Coronary artery (tissue), 2 donors: ENCODE measurements at regions not wholly inside any gene's neighbourhood (a gene's known extent, or its start where the extent isn't known, plus 50 kb on each side); places are given as distances from the start of the nearest gene placed in this dataset.

Experiments
- DNase-seq: peaks from one replicate; pipeline ENCODE4 v3.0.0-alpha.2; 2017; ENCODE audit warnings: low spot score
- H3K27ac ChIP-seq, 2 donors: fragments of 200-600 bp; sonication (generic); one replicate each; pipeline ENCODE4 v1.5.1; 2016 to 2019
- H3K4me3 ChIP-seq: fragments of 200-600 bp; sonication (generic); 2 replicates; pipeline ENCODE4 v1.5.1; 2016; ENCODE audit warnings: mild to moderate bottlenecking, moderate library complexity
- CTCF ChIP-seq: fragments of 200-600 bp; sonication (generic); IDR thresholded peaks from one replicate; pipeline ENCODE4 v1.5.1; 2019; ENCODE audit warnings: antibody characterized with exemption

- Histone ChIP-seq H3K27ac (no peak overlapping the region), H3K4me3 (no peak overlapping the region)
- no peak for TF ChIP-seq CTCF
- no peak for DNase-seq
Measured at GRCh38 chr10:105834261-105835059, 1193.4 kb downstream of the SORCS3 start.

- Histone ChIP-seq H3K27ac (no peak overlapping the region), H3K4me3 (no peak overlapping the region)
- TF ChIP-seq CTCF: no peak
- no peak for DNase-seq
Measured at GRCh38 chr10:105827133-105827532, 1186.0 kb downstream of the SORCS3 start.

GRCh38 chr10:105807935-105808587 is 1167.0 kb downstream of the SORCS3 start:
- no peak for TF ChIP-seq CTCF
- no peak overlapping the region for H3K4me3 ChIP-seq
- no peak overlapping the region for H3K27ac ChIP-seq
- DNase-seq: no peak

GRCh38 chr10:105803206-105803605 is 1162.1 kb downstream of the SORCS3 start:
- no peak for DNase-seq
- TF ChIP-seq CTCF: no peak
- no peak overlapping the region for H3K4me3 ChIP-seq
- H3K27ac ChIP-seq: no peak overlapping the region

GRCh38 chr10:105800641-105801040 is 1159.6 kb downstream of the SORCS3 start:
- no peak for TF ChIP-seq CTCF
- no peak overlapping the region for H3K27ac ChIP-seq
- no peak overlapping the region for H3K4me3 ChIP-seq
- DNase-seq: no peak

- no peak for DNase-seq
- TF ChIP-seq CTCF: no peak
Measured at GRCh38 chr10:105798328-105798889, 1157.3 kb downstream of the SORCS3 start.

More at GRCh38 chr10:105798328-105798889, 1157.3 kb downstream of the SORCS3 start:
- H3K4me3 ChIP-seq: no peak overlapping the region
- H3K27ac ChIP-seq: no peak overlapping the region
